ENCODE measurements at regions not wholly inside any gene's neighbourhood (a gene's known extent, or its start where the extent isn't known, plus 50 kb on each side); places are given as distances from the start of the nearest gene placed in this dataset.

GRCh38 chr15:87736401-87736800, 520.1 kb downstream of the NTRK3 start:
- Histone ChIP-seq H3K27me3 (ENCODE audit: control insufficient read depth, insufficient read depth, low read length) (no peaks in the 10 kb centered on the region), H3K4me3 (ENCODE audit: low read depth, low read length) (no peak overlapping the region), H3K36me3 (ENCODE audit: control insufficient read depth, insufficient read depth, low read length) (no peaks in the 10 kb centered on the region)
- DNase-seq (ENCODE audit: low read depth) = no peak
- TF ChIP-seq CTCF (IDR thresholded peaks at IDR 0.05; ENCODE audit: insufficient read depth, low read length, poor library complexity, severe bottlenecking) = no peak

GRCh38 chr15:87735522-87735921, 521.0 kb downstream of the NTRK3 start:
- Histone ChIP-seq H3K4me3 (ENCODE audit: low read depth, low read length) (no peak overlapping the region), H3K36me3 (ENCODE audit: control insufficient read depth, insufficient read depth, low read length) (no peaks in the 10 kb centered on the region), H3K27me3 (ENCODE audit: control insufficient read depth, insufficient read depth, low read length) (no peaks in the 10 kb centered on the region)
- no peak for DNase-seq (ENCODE audit: low read depth)
- no peak for TF ChIP-seq CTCF (IDR thresholded peaks at IDR 0.05; ENCODE audit: insufficient read depth, low read length, poor library complexity, severe bottlenecking)

- no peak overlapping the region for H3K4me3 ChIP-seq (ENCODE audit: low read depth, low read length)
- DNase-seq (ENCODE audit: low read depth) = no peak
- no peaks in the 10 kb centered on the region for H3K27me3 ChIP-seq (ENCODE audit: control insufficient read depth, insufficient read depth, low read length)
- no peak for TF ChIP-seq CTCF (IDR thresholded peaks at IDR 0.05; ENCODE audit: insufficient read depth, low read length, poor library complexity, severe bottlenecking)
- no peaks in the 10 kb centered on the region for H3K36me3 ChIP-seq (ENCODE audit: control insufficient read depth, insufficient read depth, low read length)
These were observed 521.8 kb downstream of the NTRK3 start for GRCh38 chr15:87734571-87735373.

GRCh38 chr15:87733977-87734376, 522.6 kb downstream of the NTRK3 start:
- H3K36me3 ChIP-seq (ENCODE audit: control insufficient read depth, insufficient read depth, low read length) = no peaks in the 10 kb centered on the region
- no peaks in the 10 kb centered on the region for H3K27me3 ChIP-seq (ENCODE audit: control insufficient read depth, insufficient read depth, low read length)
- H3K4me3 ChIP-seq (ENCODE audit: low read depth, low read length) = no peak overlapping the region
- no peak for TF ChIP-seq CTCF (IDR thresholded peaks at IDR 0.05; ENCODE audit: insufficient read depth, low read length, poor library complexity, severe bottlenecking)
- no peak for DNase-seq (ENCODE audit: low read depth)

- no peak for TF ChIP-seq CTCF (IDR thresholded peaks at IDR 0.05; ENCODE audit: insufficient read depth, low read length, poor library complexity, severe bottlenecking)
- no peaks in the 10 kb centered on the region for H3K27me3 ChIP-seq (ENCODE audit: control insufficient read depth, insufficient read depth, low read length)
- H3K4me3 ChIP-seq (ENCODE audit: low read depth, low read length) = no peak overlapping the region
- H3K36me3 ChIP-seq (ENCODE audit: control insufficient read depth, insufficient read depth, low read length) = no peaks in the 10 kb centered on the region
- no peak for DNase-seq (ENCODE audit: low read depth)
These were observed 523.0 kb downstream of the NTRK3 start for GRCh38 chr15:87733541-87733941.

- H3K36me3 ChIP-seq (ENCODE audit: control insufficient read depth, insufficient read depth, low read length) = no peaks in the 10 kb centered on the region
- DNase-seq (ENCODE audit: low read depth) = no peak
- TF ChIP-seq CTCF (IDR thresholded peaks at IDR 0.05; ENCODE audit: insufficient read depth, low read length, poor library complexity, severe bottlenecking) = no peak
- no peaks in the 10 kb centered on the region for H3K27me3 ChIP-seq (ENCODE audit: control insufficient read depth, insufficient read depth, low read length)
- no peak overlapping the region for H3K4me3 ChIP-seq (ENCODE audit: low read depth, low read length)
These were observed 523.6 kb downstream of the NTRK3 start for GRCh38 chr15:87732976-87733375.

Measured in kidney epithelial cell (primary cell).